Central memory CD8-positive, alpha-beta T cell (primary cell): ENCODE measurements at regions not wholly inside any gene's neighbourhood (a gene's known extent, or its start where the extent isn't known, plus 50 kb on each side); places are given as distances from the start of the nearest gene placed in this dataset.

Source experiments
- ATAC-seq: fragments of 150-1000 bp; cut with Tn5 transposase; replicated peaks from 2 replicates; pipeline ENCODE4 v1.10.0; 2022; ENCODE audit warnings: mild to moderate bottlenecking, moderate FRiP score, moderate number of reproducible peaks; ENCODE audit not compliant: poor library complexity, severe bottlenecking; ENCODE audit errors: extremely low read depth
- DNase-seq, 2 donors: peaks; one replicate each; pipeline ENCODE4 v3.0.0; 2021; ENCODE audit warnings: low spot score in 2 of 2
- H3K27ac Mint-ChIP-seq: one replicate; pipeline ENCODE4 v1.8.0; 2022; ENCODE audit warnings: low read depth, mild to moderate bottlenecking, moderate library complexity, mixed read lengths
- H3K27me3 Mint-ChIP-seq: one replicate; pipeline ENCODE4 v1.8.0; 2022; ENCODE audit warnings: mixed read lengths
- H3K36me3 Mint-ChIP-seq: one replicate; pipeline ENCODE4 v1.8.0; 2022; ENCODE audit warnings: mild to moderate bottlenecking, moderate library complexity, mixed read lengths; ENCODE audit not compliant: insufficient read depth
- H3K4me1 Mint-ChIP-seq: one replicate; pipeline ENCODE4 v1.8.0; 2022; ENCODE audit warnings: mixed read lengths
- H3K4me3 Mint-ChIP-seq: one replicate; pipeline ENCODE4 v1.8.0; 2022; ENCODE audit warnings: mild to moderate bottlenecking, moderate library complexity, mixed read lengths
- H3K9me3 Mint-ChIP-seq: one replicate; pipeline ENCODE4 v1.8.0; 2022; ENCODE audit warnings: mixed read lengths

DNA sequence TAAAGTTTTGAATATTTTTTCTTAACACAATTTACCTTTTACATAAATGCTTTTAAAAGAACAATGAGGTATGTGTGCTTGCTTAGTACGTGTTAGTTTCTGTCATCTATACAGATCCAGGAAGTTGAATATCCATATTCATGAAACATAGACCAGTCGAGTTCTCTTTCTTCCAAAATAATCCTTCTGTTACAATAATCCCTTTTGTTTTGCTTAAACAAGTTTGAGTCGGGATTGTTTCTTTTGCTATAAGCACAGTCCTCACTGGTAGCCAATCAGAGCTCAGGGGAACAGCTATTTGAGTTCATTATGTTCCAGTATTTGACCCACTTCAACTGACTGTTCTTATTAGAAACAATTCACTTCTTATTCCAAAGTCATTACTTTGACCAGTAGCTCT, 214.7 kb upstream of the FLRT2 start:
- no peaks in the 10 kb centered on the region for H3K4me1 Mint-ChIP-seq
- H3K9me3 Mint-ChIP-seq: peaks cover 10% of the 10 kb centered on the region
- H3K36me3 Mint-ChIP-seq: no peaks in the 10 kb centered on the region
- H3K4me3 Mint-ChIP-seq: no peak overlapping the region
- H3K27me3 Mint-ChIP-seq: no peaks in the 10 kb centered on the region
- ATAC-seq: no peak
- H3K27ac Mint-ChIP-seq: no peak overlapping the region
- no peak for DNase-seq

DNA sequence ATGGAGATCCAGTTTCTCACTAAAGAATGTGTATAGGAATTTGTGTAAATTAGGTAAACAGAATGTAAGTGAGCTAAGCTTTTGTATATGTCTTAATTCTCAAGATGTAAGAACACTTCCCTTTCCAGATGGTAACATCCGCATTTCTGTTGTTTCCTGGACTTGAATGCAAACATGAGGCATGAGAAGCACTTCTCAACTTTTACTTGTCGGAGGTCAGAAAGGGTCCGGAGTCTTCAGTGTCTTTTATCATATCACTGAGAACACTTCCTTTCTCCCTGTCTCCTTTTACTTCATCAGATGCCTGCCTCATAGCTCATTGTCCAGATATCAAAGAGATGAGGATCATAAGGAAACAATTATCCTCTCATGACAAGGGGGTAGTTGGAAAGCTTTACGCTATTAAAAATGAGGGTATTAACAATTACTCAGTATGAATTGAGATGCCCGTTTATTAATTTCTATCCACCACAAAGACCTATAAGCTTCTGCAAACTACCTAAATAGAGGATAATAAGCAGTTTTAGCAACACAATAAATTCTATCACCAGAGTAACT, 214.1 kb upstream of the FLRT2 start:
- DNase-seq: no peak
- Mint-ChIP-seq H3K27ac (no peak overlapping the region), H3K4me1 (no peaks in the 10 kb centered on the region), H3K27me3 (no peaks in the 10 kb centered on the region), H3K9me3 (peaks cover 6% of the 10 kb centered on the region), H3K4me3 (no peak overlapping the region), H3K36me3 (no peaks in the 10 kb centered on the region)
- no peak for ATAC-seq

GRCh38 chr14:85316701-85317410, 213.1 kb upstream of the FLRT2 start:
- no peak overlapping the region for H3K27ac Mint-ChIP-seq
- no peaks in the 10 kb centered on the region for H3K27me3 Mint-ChIP-seq
- no peak overlapping the region for H3K4me3 Mint-ChIP-seq
- ATAC-seq: no peak
- H3K36me3 Mint-ChIP-seq: no peaks in the 10 kb centered on the region
- no peak for DNase-seq
- no peaks in the 10 kb centered on the region for H3K4me1 Mint-ChIP-seq
- peaks cover 6% of the 10 kb centered on the region for H3K9me3 Mint-ChIP-seq

DNA sequence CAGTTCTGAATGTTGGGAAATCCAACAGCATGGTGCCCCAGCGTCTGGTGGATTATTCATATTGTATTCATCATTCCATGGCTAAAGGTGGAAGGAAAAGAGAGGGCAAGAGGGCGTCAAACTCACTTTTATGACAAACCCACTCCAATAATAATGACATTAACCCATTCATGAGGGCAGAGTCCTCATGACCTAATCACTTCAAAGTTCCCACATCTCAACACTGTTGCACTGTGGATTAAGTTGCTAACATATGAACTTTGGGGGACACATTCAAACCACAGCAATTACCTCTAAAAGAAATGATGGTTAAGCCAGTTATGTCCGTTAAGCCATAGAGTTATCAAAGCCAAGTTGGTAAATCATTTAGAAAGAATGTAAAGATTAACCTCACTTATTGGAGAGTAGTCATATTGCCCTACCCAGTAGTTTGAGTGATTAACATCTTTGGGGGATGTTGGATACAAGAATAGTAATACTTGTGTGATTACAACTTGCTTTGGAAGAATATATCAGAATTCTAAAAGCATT, 212.4 kb upstream of the FLRT2 start:
- DNase-seq (no peak), ATAC-seq (no peak)
- Mint-ChIP-seq H3K27ac (no peak overlapping the region), H3K4me1 (no peaks in the 10 kb centered on the region), H3K27me3 (no peaks in the 10 kb centered on the region), H3K4me3 (no peak overlapping the region), H3K36me3 (no peaks in the 10 kb centered on the region), H3K9me3 (peaks cover 6% of the 10 kb centered on the region)

- ATAC-seq (no peak), DNase-seq (no peak)
- no peaks in the 10 kb centered on the region for H3K36me3 Mint-ChIP-seq
- H3K27ac Mint-ChIP-seq: no peak overlapping the region
- H3K4me1 Mint-ChIP-seq: no peaks in the 10 kb centered on the region
- no peaks in the 10 kb centered on the region for H3K27me3 Mint-ChIP-seq
- H3K9me3 Mint-ChIP-seq: peaks cover 6% of the 10 kb centered on the region
- H3K4me3 Mint-ChIP-seq: no peak overlapping the region
These were observed 210.8 kb upstream of the FLRT2 start for GRCh38 chr14:85319101-85319500.

- no peak for DNase-seq
- H3K4me1 Mint-ChIP-seq: no peaks in the 10 kb centered on the region
These were observed 209.8 kb upstream of the FLRT2 start for GRCh38 chr14:85319998-85320630.

GRCh38 chr14:85325134-85326017, 204.6 kb upstream of the FLRT2 start:
- DNase-seq (no peak), ATAC-seq (no peak)
- Mint-ChIP-seq H3K9me3 (peaks cover 6% of the 10 kb centered on the region), H3K4me3 (no peak overlapping the region), H3K36me3 (no peaks in the 10 kb centered on the region), H3K27me3 (no peaks in the 10 kb centered on the region), H3K4me1 (no peaks in the 10 kb centered on the region), H3K27ac (no peak overlapping the region)

More at GRCh38 chr14:85319998-85320630, 209.8 kb upstream of the FLRT2 start:
- no peak for ATAC-seq
- Mint-ChIP-seq H3K4me3 (no peak overlapping the region), H3K9me3 (peaks cover 6% of the 10 kb centered on the region), H3K27ac (no peak overlapping the region), H3K36me3 (no peaks in the 10 kb centered on the region), H3K27me3 (no peaks in the 10 kb centered on the region)

- Mint-ChIP-seq H3K4me1 (no peaks in the 10 kb centered on the region), H3K27ac (no peak overlapping the region), H3K36me3 (no peaks in the 10 kb centered on the region), H3K9me3 (no peaks in the 10 kb centered on the region), H3K4me3 (no peak overlapping the region), H3K27me3 (no peaks in the 10 kb centered on the region)
- DNase-seq (no peak), ATAC-seq (no peak)
These were observed 197.5 kb upstream of the FLRT2 start for GRCh38 chr14:85332401-85332800.

GRCh38 chr14:85333313-85333712, 196.6 kb upstream of the FLRT2 start:
- no peaks in the 10 kb centered on the region for H3K4me1 Mint-ChIP-seq
- H3K9me3 Mint-ChIP-seq: no peaks in the 10 kb centered on the region
- H3K36me3 Mint-ChIP-seq: no peaks in the 10 kb centered on the region
- ATAC-seq (no peak), DNase-seq (no peak)
- no peak overlapping the region for H3K27ac Mint-ChIP-seq
- H3K4me3 Mint-ChIP-seq: no peak overlapping the region
- no peaks in the 10 kb centered on the region for H3K27me3 Mint-ChIP-seq

- no peak overlapping the region for H3K27ac Mint-ChIP-seq
- no peaks in the 10 kb centered on the region for H3K27me3 Mint-ChIP-seq
These were observed 196.1 kb upstream of the FLRT2 start for GRCh38 chr14:85333841-85334240.

GRCh38 chr14:85334316-85334715, 195.6 kb upstream of the FLRT2 start:
- Mint-ChIP-seq H3K9me3 (no peaks in the 10 kb centered on the region), H3K36me3 (no peaks in the 10 kb centered on the region), H3K27me3 (no peaks in the 10 kb centered on the region), H3K4me1 (no peaks in the 10 kb centered on the region), H3K4me3 (no peak overlapping the region), H3K27ac (no peak overlapping the region)
- DNase-seq (no peak), ATAC-seq (no peak)

More at GRCh38 chr14:85333841-85334240, 196.1 kb upstream of the FLRT2 start:
- ATAC-seq (no peak), DNase-seq (no peak)
- Mint-ChIP-seq H3K4me1 (no peaks in the 10 kb centered on the region), H3K9me3 (no peaks in the 10 kb centered on the region), H3K36me3 (no peaks in the 10 kb centered on the region), H3K4me3 (no peak overlapping the region)

GRCh38 chr14:85336257-85336656, 193.7 kb upstream of the FLRT2 start:
- Mint-ChIP-seq H3K4me1 (no peaks in the 10 kb centered on the region), H3K4me3 (no peak overlapping the region)

More at GRCh38 chr14:85336257-85336656, 193.7 kb upstream of the FLRT2 start:
- Mint-ChIP-seq H3K27me3 (no peaks in the 10 kb centered on the region), H3K9me3 (no peaks in the 10 kb centered on the region), H3K36me3 (no peaks in the 10 kb centered on the region), H3K27ac (no peak overlapping the region)
- DNase-seq (no peak), ATAC-seq (no peak)
